ENCODE measurements at regions not wholly inside any gene's neighbourhood (a gene's known extent, or its start where the extent isn't known, plus 50 kb on each side); places are given as distances from the start of the nearest gene placed in this dataset.

- no peak for DNase-seq (ENCODE audit: low spot score in 2 of 2)
- WGBS, 2 donors = 81 to 84% methylated on average over 2 of the region's 2 CpGs
- H3K4me3 ChIP-seq (ENCODE audit: low read depth, poor library complexity, severe bottlenecking) = no peak overlapping the region
- TF ChIP-seq CTCF (IDR thresholded peaks at IDR 0.05) = no peak
- no peak for TF ChIP-seq POLR2A (IDR thresholded peaks at IDR 0.05)
- intact Hi-C loops (cut with DNase I; ENCODE audit: low total_unique reads) = no loop called here
Observed at GRCh38 chr21:23743821-23744220, 1863.5 kb downstream of the MRPL39 start.

DNA sequence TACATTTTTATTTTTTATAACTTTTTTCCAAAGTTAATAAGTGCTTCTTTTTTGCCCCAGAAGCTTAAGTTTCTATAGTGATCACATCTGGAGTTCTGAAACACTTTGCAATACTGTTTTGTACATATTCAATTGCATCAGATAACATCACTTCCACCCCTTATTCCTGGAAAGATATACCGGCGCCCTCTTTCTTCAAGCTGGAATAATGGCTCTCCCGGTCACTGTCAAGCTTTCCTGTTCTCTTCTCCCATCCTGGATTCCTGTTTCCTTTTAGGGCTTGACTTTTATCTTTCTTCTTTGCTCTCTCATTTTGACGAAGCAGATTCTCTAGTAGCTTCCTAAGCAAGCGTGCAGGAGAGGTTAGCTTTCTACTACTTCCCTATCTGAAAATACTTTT, 1866.8 kb downstream of the MRPL39 start:
- DNase-seq (ENCODE audit: low spot score in 2 of 2) = no peak
- no peak for TF ChIP-seq CTCF (IDR thresholded peaks at IDR 0.05)
- WGBS, 2 donors = 77 to 78% methylated on average over 5 of the region's 5 CpGs
- intact Hi-C loops (cut with DNase I; ENCODE audit: low total_unique reads) = no loop called here
- H3K4me3 ChIP-seq (ENCODE audit: low read depth, poor library complexity, severe bottlenecking) = no peak overlapping the region

- TF ChIP-seq CTCF (IDR thresholded peaks at IDR 0.05) = no peak
- TF ChIP-seq POLR2A (IDR thresholded peaks at IDR 0.05) = no peak
- no peak overlapping the region for H3K4me3 ChIP-seq (ENCODE audit: low read depth, poor library complexity, severe bottlenecking)
- no peak for DNase-seq (ENCODE audit: low spot score in 2 of 2)
- intact Hi-C loops (cut with DNase I; ENCODE audit: low total_unique reads) = no loop called here
- WGBS, 2 donors = 90 to 91% methylated on average over 1 of the region's 1 CpG
Observed at GRCh38 chr21:23732776-23733175, 1874.5 kb downstream of the MRPL39 start.

- no peak for DNase-seq (ENCODE audit: low spot score in 2 of 2)
- no peak for TF ChIP-seq CTCF (IDR thresholded peaks at IDR 0.05)
- TF ChIP-seq POLR2A (IDR thresholded peaks at IDR 0.05) = no peak
- 34 to 48% methylated on average over 2 of the region's 2 CpGs for WGBS, 2 donors
- no peak overlapping the region for H3K4me3 ChIP-seq (ENCODE audit: low read depth, poor library complexity, severe bottlenecking)
- intact Hi-C loops (cut with DNase I; ENCODE audit: low total_unique reads) = no loop called here
Observed at GRCh38 chr21:23729331-23729730, 1878.0 kb downstream of the MRPL39 start.

- no peak overlapping the region for H3K4me3 ChIP-seq (ENCODE audit: low read depth, poor library complexity, severe bottlenecking)
- WGBS, 2 donors = 72 to 77% methylated on average over 3 of the region's 3 CpGs
- intact Hi-C loops (cut with DNase I; ENCODE audit: low total_unique reads) = no loop called here
- no peak for TF ChIP-seq POLR2A (IDR thresholded peaks at IDR 0.05)
- TF ChIP-seq CTCF (IDR thresholded peaks at IDR 0.05) = no peak
- DNase-seq (ENCODE audit: low spot score in 2 of 2) = no peak
Observed at GRCh38 chr21:23725576-23725975, 1881.7 kb downstream of the MRPL39 start.

GRCh38 chr21:23718446-23719285, 1888.6 kb downstream of the MRPL39 start:
- no peak for DNase-seq (ENCODE audit: low spot score in 2 of 2)
- intact Hi-C loops (cut with DNase I; ENCODE audit: low total_unique reads) = no loop called here
- no peak overlapping the region for H3K4me3 ChIP-seq (ENCODE audit: low read depth, poor library complexity, severe bottlenecking)
- 59 to 65% methylated on average over 6 of the region's 6 CpGs for WGBS, 2 donors
- TF ChIP-seq POLR2A (IDR thresholded peaks at IDR 0.05) (no peak), CTCF (IDR thresholded peaks at IDR 0.05) (no peak)

All from lower leg skin (tissue), 4 donors.